NT2/D1 (cell line): ENCODE measurements at regions not wholly inside any gene's neighbourhood (a gene's known extent, or its start where the extent isn't known, plus 50 kb on each side); places are given as distances from the start of the nearest gene placed in this dataset.

ENCODE experiments used
- DNase-seq: peaks from one replicate; pipeline ENCODE4 v3.0.0-alpha.2; 2011; ENCODE audit warnings: low read depth, low spot score
- H3K27me3 ChIP-seq: 2 replicates; pipeline ENCODE4 v1.6.0; 2011; ENCODE audit warnings: mild to moderate bottlenecking; ENCODE audit not compliant: insufficient read length, insufficient read depth
- H3K36me3 ChIP-seq: 2 replicates; pipeline ENCODE4 v1.6.1; 2011; ENCODE audit warnings: mild to moderate bottlenecking, low read length, mixed read lengths; ENCODE audit not compliant: insufficient read depth, insufficient read length
- H3K4me1 ChIP-seq: 2 replicates; pipeline ENCODE4 v1.5.1; 2011; ENCODE audit not compliant: insufficient read depth, insufficient read length
- H3K4me3 ChIP-seq: 2 replicates; pipeline ENCODE4 v1.5.1; 2011; ENCODE audit warnings: low read depth; ENCODE audit not compliant: insufficient read length
- H3K9ac ChIP-seq: 2 replicates; pipeline ENCODE4 v1.6.0; 2011; ENCODE audit warnings: low read depth; ENCODE audit not compliant: insufficient read length
- H3K9me3 ChIP-seq: 2 replicates; pipeline ENCODE4 v1.5.1; 2011; ENCODE audit warnings: mild to moderate bottlenecking, low read length; ENCODE audit not compliant: insufficient read depth
- SUZ12 ChIP-seq: IDR thresholded peaks from 2 replicates; pipeline ENCODE4 v1.6.1; 2011; ENCODE audit not compliant: insufficient read length, insufficient read depth; ENCODE audit errors: extremely low read depth
- YY1 ChIP-seq: IDR thresholded peaks from 2 replicates; pipeline ENCODE4 v1.6.1; 2011; ENCODE audit not compliant: insufficient read length, insufficient read depth
- ZNF274 ChIP-seq: IDR thresholded peaks from 2 replicates; pipeline ENCODE4 v1.6.1; 2011; ENCODE audit warnings: mild to moderate bottlenecking, low read depth, low read length

DNA sequence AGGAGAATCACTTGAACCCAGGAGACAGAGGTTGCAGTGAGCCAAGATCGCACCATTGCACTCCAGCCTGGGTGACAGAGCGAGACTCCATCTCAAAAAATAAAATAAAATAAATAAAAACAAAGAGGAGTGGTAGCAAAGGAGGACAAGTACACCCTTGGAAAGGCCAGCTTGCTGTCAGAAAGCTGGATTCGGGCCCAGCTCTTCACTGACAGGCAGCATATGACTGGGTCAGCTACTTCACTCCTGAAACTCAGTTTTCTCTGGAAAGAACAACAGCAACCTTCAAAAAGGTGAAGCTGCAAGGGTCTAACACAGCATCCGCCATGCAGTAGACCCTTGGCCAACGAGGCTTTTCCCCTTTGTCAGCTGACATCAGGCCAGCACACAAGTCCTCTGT, 156.0 kb upstream of the TIAM1 start:
- Histone ChIP-seq H3K4me1 (peaks cover 5% of the 10 kb centered on the region), H3K36me3 (peaks cover 4% of the 10 kb centered on the region), H3K9me3 (no peaks in the 10 kb centered on the region), H3K9ac (no peak overlapping the region), H3K27me3 (no peaks in the 10 kb centered on the region), H3K4me3 (no peak overlapping the region)
- TF ChIP-seq SUZ12 (no peak), YY1 (no peak)
- DNase-seq: no peak

DNA sequence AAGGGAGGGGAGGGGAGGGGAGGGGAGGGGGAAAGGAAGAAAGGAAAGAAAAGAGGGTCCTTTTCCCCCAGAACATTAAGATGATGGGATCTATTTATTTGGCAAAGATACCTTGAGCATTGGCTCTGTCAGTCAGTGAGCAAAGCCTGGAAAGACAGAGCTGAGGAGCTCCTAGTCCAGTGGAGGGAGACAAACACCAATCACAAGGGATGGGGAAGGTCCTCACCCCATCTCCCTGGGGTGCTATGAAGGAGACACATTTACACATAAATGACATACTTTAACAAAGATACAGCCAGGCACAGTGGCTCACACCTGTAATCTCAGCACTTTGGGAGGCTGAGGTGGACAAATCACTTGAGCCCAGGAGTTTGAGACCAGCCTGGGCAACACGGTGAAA, 154.9 kb upstream of the TIAM1 start:
- TF ChIP-seq ZNF274 (no peak), SUZ12 (no peak), YY1 (no peak)
- no peaks in the 10 kb centered on the region for H3K27me3 ChIP-seq
- no peaks in the 10 kb centered on the region for H3K9me3 ChIP-seq
- no peak for DNase-seq
- H3K4me3 ChIP-seq: no peak overlapping the region
- peaks cover 5% of the 10 kb centered on the region for H3K4me1 ChIP-seq
- H3K9ac ChIP-seq: no peak overlapping the region
- H3K36me3 ChIP-seq: peaks cover 4% of the 10 kb centered on the region

DNA sequence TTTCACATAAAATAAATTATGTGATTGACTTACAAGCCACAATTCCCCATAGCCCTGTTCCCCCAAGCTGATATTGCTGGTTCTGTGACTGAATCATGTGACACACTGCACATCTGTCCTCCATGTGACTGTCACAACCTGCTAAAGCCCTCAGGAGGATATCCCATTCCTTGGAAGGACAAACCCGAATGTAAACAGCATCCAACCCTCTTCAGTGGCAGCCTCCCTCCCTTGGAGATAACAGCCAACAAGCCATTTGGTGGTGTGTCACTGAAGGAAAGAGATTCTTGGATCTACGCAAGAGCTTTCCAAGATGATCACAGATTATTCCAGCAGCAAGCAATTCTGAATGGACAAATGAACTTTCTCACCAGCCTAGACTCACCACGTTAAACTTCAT, 153.9 kb upstream of the TIAM1 start:
- no peaks in the 10 kb centered on the region for H3K27me3 ChIP-seq
- no peak overlapping the region for H3K9ac ChIP-seq
- H3K36me3 ChIP-seq: peaks cover 4% of the 10 kb centered on the region

GRCh38 chr21:31493350-31493880, 149.4 kb upstream of the TIAM1 start:
- Histone ChIP-seq H3K9me3 (no peaks in the 10 kb centered on the region), H3K4me3 (no peak overlapping the region), H3K36me3 (peaks cover 4% of the 10 kb centered on the region), H3K9ac (no peak overlapping the region), H3K4me1 (no peaks in the 10 kb centered on the region), H3K27me3 (no peaks in the 10 kb centered on the region)
- DNase-seq: no peak
- TF ChIP-seq SUZ12 (no peak), ZNF274 (no peak), YY1 (no peak)

More for the DNA sequence above, 153.9 kb upstream of the TIAM1 start:
- Histone ChIP-seq H3K4me1 (peaks cover 5% of the 10 kb centered on the region), H3K4me3 (no peak overlapping the region), H3K9me3 (no peaks in the 10 kb centered on the region)
- no peak for TF ChIP-seq YY1
- TF ChIP-seq SUZ12: no peak
- TF ChIP-seq ZNF274: no peak
- DNase-seq: no peak

DNA sequence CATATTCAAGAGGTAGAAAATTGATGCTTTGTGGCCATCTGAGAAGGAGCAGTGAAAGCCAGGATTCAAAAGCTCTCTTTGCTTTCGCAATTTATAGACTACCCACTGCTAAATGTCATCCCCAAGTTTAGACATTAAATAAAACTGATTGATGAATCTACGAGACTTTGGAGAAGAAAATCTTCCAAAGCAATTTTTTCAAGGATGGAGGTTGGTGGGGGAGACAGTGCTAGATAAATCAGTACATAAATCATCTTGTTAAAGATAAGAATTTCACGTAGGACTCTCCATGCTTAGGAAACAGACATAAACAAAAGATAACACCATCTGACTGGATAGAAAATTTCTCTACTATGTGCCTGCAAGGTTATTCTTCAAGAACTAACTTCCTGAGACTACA, 147.6 kb upstream of the TIAM1 start:
- no peaks in the 10 kb centered on the region for H3K4me1 ChIP-seq
- H3K9me3 ChIP-seq: 0 out of 2 replicates have a peak, but pooled peaks cover 3% of the 10 kb centered on the region
- no peak overlapping the region for H3K4me3 ChIP-seq
- no peak for DNase-seq
- TF ChIP-seq ZNF274: no peak
- TF ChIP-seq YY1: no peak
- no peak for TF ChIP-seq SUZ12
- peaks cover 12% of the 10 kb centered on the region for H3K36me3 ChIP-seq
- no peaks in the 10 kb centered on the region for H3K27me3 ChIP-seq
- H3K9ac ChIP-seq: no peak overlapping the region

DNA sequence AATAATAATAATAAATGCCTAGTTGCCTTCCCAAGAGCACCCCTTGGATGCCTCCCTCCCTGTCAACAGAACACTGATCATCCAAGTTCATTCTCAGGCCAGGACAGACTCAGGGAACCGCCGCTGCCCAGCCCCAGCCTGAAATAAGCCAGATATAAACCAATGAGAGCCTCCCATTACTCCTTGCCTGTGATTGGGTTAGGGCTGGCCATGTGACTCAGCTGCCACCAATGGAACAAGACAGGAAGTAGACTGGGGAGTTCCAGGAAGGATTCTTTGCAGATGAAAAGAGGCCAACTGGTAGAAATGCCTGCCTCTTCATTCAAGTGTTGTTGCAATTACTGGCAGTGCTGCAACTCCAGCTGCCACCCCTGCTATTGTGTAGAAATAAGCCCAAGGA, 146.4 kb upstream of the TIAM1 start:
- no peak for DNase-seq

GRCh38 chr21:31489726-31490125, 145.7 kb upstream of the TIAM1 start:
- Histone ChIP-seq H3K27me3 (no peaks in the 10 kb centered on the region), H3K9ac (no peak overlapping the region), H3K4me3 (no peak overlapping the region), H3K9me3 (peaks cover 22% of the 10 kb centered on the region; the same call in 1 of the 2 replicates), H3K4me1 (peaks cover 7% of the 10 kb centered on the region), H3K36me3 (peaks cover 12% of the 10 kb centered on the region)
- no peak for DNase-seq
- TF ChIP-seq SUZ12 (no peak), ZNF274 (no peak), YY1 (no peak)

More for the DNA sequence above, 146.4 kb upstream of the TIAM1 start:
- Histone ChIP-seq H3K27me3 (no peaks in the 10 kb centered on the region), H3K9me3 (peaks cover 15% of the 10 kb centered on the region; the same call in 1 of the 2 replicates), H3K4me1 (peaks cover 4% of the 10 kb centered on the region), H3K36me3 (peaks cover 16% of the 10 kb centered on the region), H3K4me3 (no peak overlapping the region), H3K9ac (no peak overlapping the region)
- no peak for TF ChIP-seq YY1
- no peak for TF ChIP-seq ZNF274
- no peak for TF ChIP-seq SUZ12
